Vagina (tissue), 2 donors: ENCODE measurements at regions not wholly inside any gene's neighbourhood (a gene's known extent, or its start where the extent isn't known, plus 50 kb on each side); places are given as distances from the start of the nearest gene placed in this dataset.

Experiments used
- DNase-seq, 2 donors: peaks; one replicate each; pipeline ENCODE4 v3.0.0-alpha.2; 2017; ENCODE audit errors: extremely low spot score in 2 of 2
- H3K27ac ChIP-seq: fragments of 200-600 bp; sonication (generic); one replicate; pipeline ENCODE4 v1.5.1; 2019
- H3K27me3 ChIP-seq: fragments of 200-600 bp; sonication (generic); one replicate; pipeline ENCODE4 v1.5.1; 2019
- H3K36me3 ChIP-seq, 2 donors: fragments of 200-600 bp; sonication (generic); one replicate each; pipeline ENCODE4 v1.5.1; 2017 to 2019
- H3K4me1 ChIP-seq: fragments of 200-600 bp; sonication (generic); one replicate; pipeline ENCODE4 v1.5.1; 2019
- H3K4me3 ChIP-seq, 2 donors: fragments of 200-600 bp; sonication (generic); 1 replicate in 1 of 2; 2 replicates in 1 of 2; pipeline ENCODE4 v1.5.1; 2016 to 2019
- H3K9me3 ChIP-seq: fragments of 200-600 bp; sonication (generic); one replicate; pipeline ENCODE4 v1.5.1; 2019
- CTCF ChIP-seq, 3 experiments: fragments of 450-650 bp in 2 of 3; fragments of 200-600 bp in 1 of 3; sonication (generic) in 1 of 3; IDR thresholded peaks; one replicate each; pipeline ENCODE4 v1.5.1; 2017 to 2019; ENCODE audit warnings: antibody characterized with exemption in 3 of 3, mild to moderate bottlenecking in 2 of 3, moderate library complexity in 2 of 3
- POLR2A ChIP-seq, 2 donors: fragments of 450-650 bp; IDR thresholded peaks; one replicate each; pipeline ENCODE4 v1.6.1; 2017; ENCODE audit warnings: antibody characterized with exemption in 2 of 2, mild to moderate bottlenecking in 2 of 2, moderate library complexity in 2 of 2
- POLR2AphosphoS5 ChIP-seq, 2 donors: sonication (generic); formaldehyde crosslinking; IDR thresholded peaks; one replicate each; pipeline ENCODE4 v1.9.0; 2017; ENCODE audit warnings: antibody characterized with exemption in 2 of 2, mild to moderate bottlenecking in 2 of 2, low read depth in 1 of 2; ENCODE audit not compliant: insufficient read depth in 1 of 2
- intact Hi-C: fragments of 100-400 bp; cut with DNase I; formaldehyde crosslinking; loops from one replicate; pipeline ENCODE4 v1.15.1; 2023

- no peaks in the 10 kb centered on the region for H3K4me1 ChIP-seq
- no peak for DNase-seq
- no peak overlapping the region for H3K27ac ChIP-seq
- TF ChIP-seq POLR2AphosphoS5 (IDR thresholded peaks at IDR 0.05; ENCODE audit: insufficient read depth in 1 of 2, low read depth in 1 of 2): no peak
- TF ChIP-seq CTCF (IDR thresholded peaks at IDR 0.05): no peak
- no peak for TF ChIP-seq POLR2A (IDR thresholded peaks at IDR 0.05)
- no peaks in the 10 kb centered on the region for H3K9me3 ChIP-seq
- H3K27me3 ChIP-seq: no peaks in the 10 kb centered on the region
- intact Hi-C loops: no loop called here
- no peaks in the 10 kb centered on the region for H3K36me3 ChIP-seq
- no peak overlapping the region for H3K4me3 ChIP-seq
These were observed 435.0 kb downstream of the RND3 start for GRCh38 chr2:150052457-150052856.

GRCh38 chr2:150051004-150051403 lies 436.5 kb downstream of the RND3 start:
- no peak overlapping the region for H3K4me3 ChIP-seq
- no peak overlapping the region for H3K27ac ChIP-seq
- H3K4me1 ChIP-seq: no peaks in the 10 kb centered on the region
- intact Hi-C loops: no loop called here
- no peak for TF ChIP-seq CTCF (IDR thresholded peaks at IDR 0.05)
- H3K36me3 ChIP-seq: no peaks in the 10 kb centered on the region
- DNase-seq: no peak
- no peaks in the 10 kb centered on the region for H3K27me3 ChIP-seq
- no peaks in the 10 kb centered on the region for H3K9me3 ChIP-seq

GRCh38 chr2:150050036-150050435 lies 437.4 kb downstream of the RND3 start:
- H3K4me3 ChIP-seq: no peak overlapping the region
- H3K36me3 ChIP-seq: no peaks in the 10 kb centered on the region
- H3K9me3 ChIP-seq: no peaks in the 10 kb centered on the region
- no peak for DNase-seq
- no peaks in the 10 kb centered on the region for H3K27me3 ChIP-seq
- H3K27ac ChIP-seq: no peak overlapping the region
- intact Hi-C loops: no loop called here
- no peaks in the 10 kb centered on the region for H3K4me1 ChIP-seq
- TF ChIP-seq POLR2A (IDR thresholded peaks at IDR 0.05) (no peak), POLR2AphosphoS5 (IDR thresholded peaks at IDR 0.05; ENCODE audit: insufficient read depth in 1 of 2, low read depth in 1 of 2) (no peak), CTCF (IDR thresholded peaks at IDR 0.05) (no peak)

- Histone ChIP-seq H3K36me3 (no peaks in the 10 kb centered on the region), H3K27ac (no peak overlapping the region), H3K4me3 (no peak overlapping the region), H3K4me1 (no peaks in the 10 kb centered on the region), H3K27me3 (no peaks in the 10 kb centered on the region), H3K9me3 (no peaks in the 10 kb centered on the region)
- no peak for DNase-seq
- intact Hi-C loops: no loop called here
- TF ChIP-seq POLR2A (IDR thresholded peaks at IDR 0.05) (no peak), CTCF (IDR thresholded peaks at IDR 0.05) (no peak), POLR2AphosphoS5 (IDR thresholded peaks at IDR 0.05; ENCODE audit: insufficient read depth in 1 of 2, low read depth in 1 of 2) (no peak)
These were observed 439.7 kb downstream of the RND3 start for GRCh38 chr2:150047620-150048222.

GRCh38 chr2:150046810-150047209 lies 440.7 kb downstream of the RND3 start:
- no peak overlapping the region for H3K27ac ChIP-seq
- no peak for DNase-seq
- H3K27me3 ChIP-seq: no peaks in the 10 kb centered on the region
- H3K4me3 ChIP-seq: no peak overlapping the region
- no peaks in the 10 kb centered on the region for H3K36me3 ChIP-seq
- intact Hi-C loops: no loop called here
- TF ChIP-seq POLR2AphosphoS5 (IDR thresholded peaks at IDR 0.05; ENCODE audit: insufficient read depth in 1 of 2, low read depth in 1 of 2) (no peak), CTCF (IDR thresholded peaks at IDR 0.05) (no peak), POLR2A (IDR thresholded peaks at IDR 0.05) (no peak)
- no peaks in the 10 kb centered on the region for H3K4me1 ChIP-seq
- no peaks in the 10 kb centered on the region for H3K9me3 ChIP-seq
